RWPE1 (cell line): ENCODE measurements at regions not wholly inside any gene's neighbourhood (a gene's known extent, or its start where the extent isn't known, plus 50 kb on each side); places are given as distances from the start of the nearest gene placed in this dataset.
"Not testable (repeated sequence)": the region's sequence is repeated elsewhere in the genome, so short reads cannot be mapped to it uniquely, and the experiment has no call there.

ENCODE experiments used
- CTCF ChIA-PET: fragments of 350-600 bp; sonication (Branson Sonifier 250); formaldehyde crosslinking; extraction: SDS; loops from one replicate; lab custom pipeline; 2021; lab: Yijun Ruan, JAX
- POLR2A ChIA-PET: fragments of 400-600 bp; formaldehyde crosslinking; extraction: SDS; loops from one replicate; lab custom pipeline; 2020; ENCODE audit warnings: antibody characterized with exemption; ENCODE audit not compliant: low non-redundant PET; lab: Yijun Ruan, JAX
- DNase-seq: peaks from one replicate; pipeline ENCODE4 v3.0.0; 2012; ENCODE audit warnings: low spot score
- H3K27ac ChIP-seq: fragments of 450-650 bp; 2 replicates; pipeline ENCODE4 v1.5.1; 2017
- CTCF ChIP-seq: fragments of 450-650 bp; conservative IDR thresholded peaks from 2 replicates; pipeline ENCODE4 v1.5.1; 2017; ENCODE audit warnings: low read depth, mild to moderate bottlenecking

GRCh38 chr1:220966473-220966872, 87.2 kb downstream of the HLX start:
- ChIA-PET POLR2A (no interaction called here), CTCF (no interaction called here)
- DNase-seq: no peak
- no peak for TF ChIP-seq CTCF
- H3K27ac ChIP-seq: no peak overlapping the region

- POLR2A ChIA-PET: no interaction called here
- no peak overlapping the region for H3K27ac ChIP-seq
- no peak for TF ChIP-seq CTCF
- no peak for DNase-seq
- CTCF ChIA-PET: no interaction called here
Observed at GRCh38 chr1:220966881-220967611, 87.8 kb downstream of the HLX start.

GRCh38 chr1:220967911-220968310, 88.7 kb downstream of the HLX start:
- ChIA-PET CTCF (interaction anchor here (0.7 kb wide), 1 partner anchor 936 kb away, joined by 3 read pairs; no protein-coding TSS in a partner anchor), POLR2A (no interaction called here)
- no peak for TF ChIP-seq CTCF
- H3K27ac ChIP-seq: no peak overlapping the region
- DNase-seq: no peak

- DNase-seq, POLR2A ChIA-PET, CTCF ChIA-PET, H3K27ac ChIP-seq: not testable (repeated sequence)
Observed at GRCh38 chr1:220969281-220969680, 90.0 kb downstream of the HLX start.

DNA sequence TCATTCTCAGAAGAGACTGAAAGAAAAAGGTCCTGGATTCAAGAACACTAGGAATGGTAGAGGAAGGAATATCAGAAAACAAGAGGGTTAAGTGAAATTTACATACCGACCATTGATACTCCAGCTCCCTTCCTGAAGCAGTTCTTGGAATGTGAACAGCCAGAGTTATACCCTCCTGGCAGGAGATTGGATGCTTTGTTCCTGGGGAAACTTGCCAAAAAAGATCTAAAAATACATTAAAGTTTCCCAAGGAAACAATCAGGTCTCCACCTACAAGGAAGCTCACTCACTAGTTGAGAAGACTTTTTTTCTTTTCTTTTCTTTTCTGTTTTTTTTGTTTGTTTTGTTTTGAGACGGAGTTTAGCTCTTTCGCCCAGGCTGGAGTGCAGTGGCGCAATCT, 91.1 kb downstream of the HLX start:
- ChIA-PET POLR2A (no interaction called here), CTCF (no interaction called here)
- no peak overlapping the region for H3K27ac ChIP-seq
- DNase-seq: no peak
- TF ChIP-seq CTCF: no peak

DNA sequence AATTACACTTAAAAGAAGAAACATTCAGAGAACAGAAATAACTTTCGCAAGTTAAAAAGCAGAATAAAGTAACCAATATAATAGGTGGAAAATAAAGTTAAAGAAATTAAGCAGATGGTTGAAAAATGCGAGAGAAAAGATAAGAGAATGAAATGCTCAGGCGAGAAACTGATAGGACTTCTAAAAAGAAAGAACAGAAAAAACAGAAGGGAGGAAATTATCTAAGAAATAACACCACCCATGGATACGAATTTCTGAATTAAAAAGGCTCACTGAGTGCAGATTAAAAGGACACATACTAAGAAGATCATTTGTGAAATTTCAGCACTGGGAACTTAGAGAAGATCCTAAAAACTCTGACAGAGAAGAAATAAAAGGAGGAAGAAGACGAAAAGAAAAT, 92.0 kb downstream of the HLX start:
- no peak for TF ChIP-seq CTCF
- ChIA-PET POLR2A (no interaction called here), CTCF (no interaction called here)
- no peak overlapping the region for H3K27ac ChIP-seq
- DNase-seq: no peak

DNA sequence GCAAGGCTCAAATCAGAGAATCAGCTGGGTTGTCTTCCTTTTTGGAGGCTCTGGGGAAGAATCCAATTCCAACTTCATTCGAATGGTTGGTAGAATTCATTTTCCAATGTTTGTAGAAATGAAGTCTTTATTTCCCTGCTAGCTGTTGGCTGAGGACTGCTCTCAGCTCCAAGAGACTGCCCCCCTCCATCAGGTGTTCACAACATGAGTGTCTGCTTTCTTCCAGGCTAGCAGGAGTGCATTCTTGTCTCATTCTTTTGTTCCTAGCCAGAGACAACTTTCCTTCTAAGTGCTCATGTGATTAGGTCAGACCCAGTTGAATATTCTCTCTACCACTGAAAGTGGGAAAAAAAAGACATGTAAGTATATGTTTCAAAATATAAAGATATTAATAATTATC, 95.2 kb downstream of the HLX start:
- H3K27ac ChIP-seq: no peak overlapping the region
- ChIA-PET POLR2A (no interaction called here), CTCF (interaction anchor here (0.6 kb wide), 1 partner anchor 412 kb away, joined by 3 read pairs; no protein-coding TSS in a partner anchor)
- no peak for DNase-seq
- TF ChIP-seq CTCF: no peak
